ENCODE measurements at regions not wholly inside any gene's neighbourhood (a gene's known extent, or its start where the extent isn't known, plus 50 kb on each side); places are given as distances from the start of the nearest gene placed in this dataset.

DNA sequence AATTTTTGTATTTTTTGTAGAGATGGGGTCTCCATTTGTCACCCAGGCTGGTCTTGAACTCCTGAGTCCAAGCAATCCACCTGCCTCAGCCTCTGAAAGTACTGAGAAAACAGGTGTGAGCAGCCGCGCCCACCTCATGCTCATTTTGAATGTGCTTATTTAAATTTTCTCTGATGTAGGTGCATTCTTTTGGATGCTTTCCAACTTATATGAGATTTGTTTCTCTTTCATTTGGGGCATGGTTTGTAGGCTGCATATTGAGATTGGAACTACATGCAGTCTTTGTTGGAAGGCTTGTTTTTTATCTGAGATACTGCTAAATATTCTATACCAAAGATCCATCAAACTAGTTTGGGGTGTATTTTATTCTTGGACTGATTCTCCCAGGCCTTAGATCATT is 81.0 kb upstream of the IVNS1ABP start:
- H3K27me3 ChIP-seq, result no peaks in the 10 kb centered on the region
- 96 to 100% methylated on average over 2 of the region's 2 CpGs for WGBS, 2 donors
- TF ChIP-seq, protein P1, sequence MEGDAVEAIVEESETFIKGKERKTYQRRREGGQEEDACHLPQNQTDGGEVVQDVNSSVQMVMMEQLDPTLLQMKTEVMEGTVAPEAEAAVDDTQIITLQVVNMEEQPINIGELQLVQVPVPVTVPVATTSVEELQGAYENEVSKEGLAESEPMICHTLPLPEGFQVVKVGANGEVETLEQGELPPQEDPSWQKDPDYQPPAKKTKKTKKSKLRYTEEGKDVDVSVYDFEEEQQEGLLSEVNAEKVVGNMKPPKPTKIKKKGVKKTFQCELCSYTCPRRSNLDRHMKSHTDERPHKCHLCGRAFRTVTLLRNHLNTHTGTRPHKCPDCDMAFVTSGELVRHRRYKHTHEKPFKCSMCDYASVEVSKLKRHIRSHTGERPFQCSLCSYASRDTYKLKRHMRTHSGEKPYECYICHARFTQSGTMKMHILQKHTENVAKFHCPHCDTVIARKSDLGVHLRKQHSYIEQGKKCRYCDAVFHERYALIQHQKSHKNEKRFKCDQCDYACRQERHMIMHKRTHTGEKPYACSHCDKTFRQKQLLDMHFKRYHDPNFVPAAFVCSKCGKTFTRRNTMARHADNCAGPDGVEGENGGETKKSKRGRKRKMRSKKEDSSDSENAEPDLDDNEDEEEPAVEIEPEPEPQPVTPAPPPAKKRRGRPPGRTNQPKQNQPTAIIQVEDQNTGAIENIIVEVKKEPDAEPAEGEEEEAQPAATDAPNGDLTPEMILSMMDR (IDR thresholded peaks at IDR 0.05), result no peak
- TF ChIP-seq POLR2A (IDR thresholded peaks at IDR 0.05), result no peak

DNA sequence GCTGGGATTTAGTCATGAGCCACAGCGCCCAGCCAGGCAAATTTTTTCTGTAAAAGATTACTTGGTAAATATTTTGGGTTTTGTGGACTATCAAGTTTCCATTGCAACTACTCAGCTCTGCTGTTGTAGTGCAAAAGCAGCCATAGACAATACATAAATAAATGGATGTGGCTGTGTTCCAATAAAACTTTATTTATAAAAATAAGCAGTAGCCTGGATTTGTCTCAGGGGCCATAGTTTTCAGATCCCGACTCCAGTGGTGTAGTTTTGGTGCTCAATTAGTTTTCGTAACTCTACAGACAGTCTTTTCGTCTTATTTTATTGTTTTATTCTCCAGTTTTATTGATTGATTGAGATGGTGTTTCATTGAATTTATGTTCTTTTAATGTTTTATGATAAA is 80.1 kb upstream of the IVNS1ABP start:
- WGBS, 2 donors, result 93 to 98% methylated on average over 4 of the region's 4 CpGs
- intact Hi-C loops (cut with DNase I; ENCODE audit: low total_unique reads), result no loop called here

More for the DNA sequence above, 81.0 kb upstream of the IVNS1ABP start:
- intact Hi-C loops (cut with DNase I; ENCODE audit: low total_unique reads), result no loop called here
- Histone ChIP-seq H3K9me3 (no peaks in the 10 kb centered on the region), H3K36me3 (ENCODE audit: low read depth, missing control alignments) (no peaks in the 10 kb centered on the region), H3K27ac (no peak overlapping the region), H3K4me3 (no peak overlapping the region), H3K4me1 (no peaks in the 10 kb centered on the region)
- no peak for DNase-seq

GRCh38 chr1:185396126-185396525 is 79.1 kb upstream of the IVNS1ABP start:
- H3K4me3 ChIP-seq, result no peak overlapping the region
- no peaks in the 10 kb centered on the region for H3K27me3 ChIP-seq
- 88 to 89% methylated on average over 2 of the region's 2 CpGs for WGBS, 2 donors
- intact Hi-C loops (cut with DNase I; ENCODE audit: low total_unique reads), result no loop called here
- H3K36me3 ChIP-seq (ENCODE audit: low read depth, missing control alignments), result no peaks in the 10 kb centered on the region
- no peaks in the 10 kb centered on the region for H3K9me3 ChIP-seq
- no peaks in the 10 kb centered on the region for H3K4me1 ChIP-seq
- TF ChIP-seq, protein P1 (IDR thresholded peaks at IDR 0.05), result no peak
- no peak for TF ChIP-seq POLR2A (IDR thresholded peaks at IDR 0.05)
- DNase-seq, result no peak
- H3K27ac ChIP-seq, result no peak overlapping the region

More for the DNA sequence above, 80.1 kb upstream of the IVNS1ABP start:
- TF ChIP-seq, protein P1 (IDR thresholded peaks at IDR 0.05), result no peak
- TF ChIP-seq POLR2A (IDR thresholded peaks at IDR 0.05), result no peak
- no peak overlapping the region for H3K4me3 ChIP-seq
- no peaks in the 10 kb centered on the region for H3K4me1 ChIP-seq
- no peak overlapping the region for H3K27ac ChIP-seq
- H3K27me3 ChIP-seq, result no peaks in the 10 kb centered on the region
- no peaks in the 10 kb centered on the region for H3K9me3 ChIP-seq
- no peak for DNase-seq
- H3K36me3 ChIP-seq (ENCODE audit: low read depth, missing control alignments), result no peaks in the 10 kb centered on the region

GRCh38 chr1:185393815-185394214 is 76.8 kb upstream of the IVNS1ABP start:
- H3K27me3 ChIP-seq, result no peaks in the 10 kb centered on the region
- TF ChIP-seq POLR2A (IDR thresholded peaks at IDR 0.05), result no peak
- TF ChIP-seq, protein P1 (IDR thresholded peaks at IDR 0.05), result no peak
- H3K36me3 ChIP-seq (ENCODE audit: low read depth, missing control alignments), result no peaks in the 10 kb centered on the region
- H3K4me1 ChIP-seq, result no peaks in the 10 kb centered on the region
- intact Hi-C loops (cut with DNase I; ENCODE audit: low total_unique reads), result no loop called here
- no peak overlapping the region for H3K27ac ChIP-seq
- H3K4me3 ChIP-seq, result no peak overlapping the region
- no peak for DNase-seq
- H3K9me3 ChIP-seq, result no peaks in the 10 kb centered on the region
- 77 to 80% methylated on average over 2 of the region's 2 CpGs for WGBS, 2 donors

DNA sequence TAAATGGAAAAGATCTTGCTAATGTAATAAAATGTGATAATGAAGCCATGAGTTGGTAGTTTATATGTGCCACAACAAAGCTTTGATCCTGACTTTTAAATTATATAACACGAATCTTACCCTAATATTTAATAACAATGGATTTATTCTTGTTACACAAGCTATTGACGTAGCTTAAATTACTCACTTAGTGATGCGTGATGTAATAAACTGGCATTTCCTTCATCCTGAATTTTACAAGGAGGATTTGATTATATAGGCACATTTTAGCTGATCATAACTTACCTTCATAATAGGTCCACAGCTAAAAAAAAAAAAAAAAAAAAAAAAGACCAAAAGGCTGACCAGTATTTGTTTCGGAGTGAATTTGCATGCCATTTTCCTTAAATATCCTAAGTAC is 76.2 kb upstream of the IVNS1ABP start:
- no peaks in the 10 kb centered on the region for H3K27me3 ChIP-seq
- H3K36me3 ChIP-seq (ENCODE audit: low read depth, missing control alignments), result no peaks in the 10 kb centered on the region
- H3K4me1 ChIP-seq, result no peaks in the 10 kb centered on the region
- H3K4me3 ChIP-seq, result no peak overlapping the region
- WGBS, 2 donors, result 89 to 91% methylated on average over 4 of the region's 4 CpGs
- TF ChIP-seq POLR2A (IDR thresholded peaks at IDR 0.05), result no peak
- TF ChIP-seq, protein P1 (IDR thresholded peaks at IDR 0.05), result no peak
- H3K27ac ChIP-seq, result no peak overlapping the region
- H3K9me3 ChIP-seq, result no peaks in the 10 kb centered on the region
- DNase-seq, result no peak
- intact Hi-C loops (cut with DNase I; ENCODE audit: low total_unique reads), result no loop called here
